IMR-90 (cell line): ENCODE measurements at regions not wholly inside any gene's neighbourhood (a gene's known extent, or its start where the extent isn't known, plus 50 kb on each side); places are given as distances from the start of the nearest gene placed in this dataset.

Experiments used
- ATAC-seq: fragments of 200-7000 bp; cut with Tn5 transposase; 2 replicates; pipeline ENCODE4 v1.9.1; 2020; ENCODE audit warnings: low read depth, mild to moderate bottlenecking, moderate library complexity
- BruUV-seq: library from RNA; stranded (reverse); fragments of 400-500 nt; replicated peaks from 2 replicates; lab custom pipeline; 2021; lab: Mats Ljungman, UMichigan
- CTCF ChIA-PET: fragments of 300-600 bp; formaldehyde crosslinking; extraction: SDS; loops from one replicate; lab custom pipeline; 2021; ENCODE audit warnings: antibody characterized with exemption; lab: Yijun Ruan, JAX
- POLR2A ChIA-PET: fragments of 300-600 bp; sonication (Branson Sonifier 250); formaldehyde crosslinking; loops from one replicate; lab custom pipeline; 2022; ENCODE audit warnings: antibody characterized with exemption; ENCODE audit not compliant: unreplicated experiment; lab: Charles Lee
- DNase-seq: peaks from one replicate; pipeline ENCODE4 v3.0.0; 2013
- H2AFZ ChIP-seq: replicated peaks from 2 replicates; pipeline ENCODE3; 2013; ENCODE audit warnings: low read length, mild to moderate bottlenecking; ENCODE audit not compliant: poor library complexity
- H2AK5ac ChIP-seq: 2 replicates; pipeline ENCODE4 v1.6.1; 2013; ENCODE audit warnings: low read depth, low read length, inconsistent platforms
- H2AK9ac ChIP-seq: replicated peaks from 2 replicates; pipeline ENCODE3; 2013; ENCODE audit warnings: mild to moderate bottlenecking, low read depth, low read length, moderate library complexity; ENCODE audit not compliant: poor library complexity
- H2BK120ac ChIP-seq: 2 replicates; pipeline ENCODE4 v1.6.1; 2013; ENCODE audit warnings: low read depth, low read length, inconsistent platforms
- H2BK15ac ChIP-seq: 3 replicates; pipeline ENCODE4 v1.6.1; 2013; ENCODE audit warnings: low read depth, low read length, inconsistent platforms
- H2BK20ac ChIP-seq: 2 replicates; pipeline ENCODE4 v1.6.1; 2013; ENCODE audit warnings: low read depth, mild to moderate bottlenecking, inconsistent platforms, low read length, moderate library complexity
- H2BK5ac ChIP-seq: 2 replicates; pipeline ENCODE4 v1.6.1; 2013; ENCODE audit warnings: mild to moderate bottlenecking, low read depth, low read length, inconsistent platforms; ENCODE audit not compliant: poor library complexity, severe bottlenecking
- H3K14ac ChIP-seq: replicated peaks from 2 replicates; pipeline ENCODE4 v1.6.1; 2013; ENCODE audit warnings: low read depth, low read length, inconsistent platforms
- H3K18ac ChIP-seq: 2 replicates; pipeline ENCODE4 v1.6.1; 2013; ENCODE audit warnings: low read depth, low read length, control low read depth
- H3K23ac ChIP-seq: 2 replicates; pipeline ENCODE4 v1.6.1; 2013; ENCODE audit warnings: low read depth, low read length, inconsistent platforms
- H3K27ac ChIP-seq: 2 replicates; pipeline ENCODE4 v1.5.1; 2013; ENCODE audit warnings: mild to moderate bottlenecking, control low read depth, low read length; ENCODE audit not compliant: insufficient read depth
- H3K27me3 ChIP-seq: 2 replicates; pipeline ENCODE4 v1.6.1; 2013; ENCODE audit warnings: low read length; ENCODE audit not compliant: control insufficient read depth, insufficient read depth
- H3K36me3 ChIP-seq: 2 replicates; pipeline ENCODE4 v1.6.1; 2013; ENCODE audit warnings: low read length, mixed read lengths; ENCODE audit not compliant: control insufficient read depth, insufficient read depth
- H3K4ac ChIP-seq: 2 replicates; pipeline ENCODE4 v1.6.1; 2013; ENCODE audit warnings: low read depth, low read length, inconsistent platforms
- H3K4me1 ChIP-seq: 2 replicates; pipeline ENCODE4 v1.6.1; 2013; ENCODE audit warnings: low read length, mixed read lengths; ENCODE audit not compliant: control insufficient read depth, insufficient read depth
- H3K4me2 ChIP-seq: 2 replicates; pipeline ENCODE4 v1.6.1; 2013; ENCODE audit warnings: low read depth, mild to moderate bottlenecking, control low read depth, low read length, moderate library complexity
- H3K4me3 ChIP-seq: 2 replicates; pipeline ENCODE4 v1.5.1; 2013; ENCODE audit warnings: low read depth, mild to moderate bottlenecking, control low read depth, low read length, moderate library complexity; ENCODE audit not compliant: insufficient read depth
- H3K56ac ChIP-seq: 2 replicates; pipeline ENCODE4 v1.6.1; 2013; ENCODE audit warnings: low read length, inconsistent platforms; ENCODE audit not compliant: insufficient read depth; ENCODE audit errors: extremely low read depth
- H3K79me1 ChIP-seq, 2 experiments: 2 replicates each; pipeline ENCODE4 v1.6.1; 2013; ENCODE audit warnings: low read length in 2 of 2, inconsistent platforms in 1 of 2, low read depth in 1 of 2
- H3K9ac ChIP-seq: 2 replicates; pipeline ENCODE4 v1.6.1; 2013; ENCODE audit warnings: low read depth, low read length, control low read depth
- H3K9me1 ChIP-seq: 2 replicates; pipeline ENCODE4 v1.6.1; 2013; ENCODE audit warnings: low read length, inconsistent platforms; ENCODE audit not compliant: insufficient read depth
- H3K9me3 ChIP-seq: 2 replicates; pipeline ENCODE4 v1.6.1; 2013; ENCODE audit warnings: low read length; ENCODE audit not compliant: control insufficient read depth, insufficient read depth
- H4K20me1 ChIP-seq: 2 replicates; pipeline ENCODE4 v1.6.1; 2013; ENCODE audit warnings: low read length, inconsistent platforms; ENCODE audit not compliant: insufficient read depth
- H4K5ac ChIP-seq: 2 replicates; pipeline ENCODE4 v1.6.1; 2013; ENCODE audit warnings: mild to moderate bottlenecking, low read depth, low read length, control low read depth
- H4K8ac ChIP-seq, 2 experiments: 2 replicates each; pipeline ENCODE4 v1.6.1; 2013; ENCODE audit warnings: low read depth in 2 of 2, low read length in 2 of 2, control low read depth in 1 of 2, inconsistent platforms in 1 of 2
- H4K91ac ChIP-seq: 2 replicates; pipeline ENCODE4 v1.6.1; 2013; ENCODE audit warnings: low read depth, low read length, inconsistent platforms; ENCODE audit not compliant: insufficient read depth
- CHD1 ChIP-seq: IDR thresholded peaks from 2 replicates; pipeline ENCODE4 v1.6.1; 2012; ENCODE audit warnings: low read depth, low read length, improper control_type of control experiment
- RAD21 ChIP-seq: IDR thresholded peaks from 2 replicates; pipeline ENCODE4 v1.6.1; 2012; ENCODE audit warnings: low read length, improper control_type of control experiment
- RCOR1 ChIP-seq: IDR thresholded peaks from 2 replicates; pipeline ENCODE4 v1.6.1; 2012; ENCODE audit warnings: mild to moderate bottlenecking, low read length, improper control_type of control experiment; ENCODE audit not compliant: insufficient replicate concordance
- SMC3 ChIP-seq: fragments of 150-350 bp; IDR thresholded peaks from 2 replicates; pipeline ENCODE4 v1.6.1; 2016; ENCODE audit warnings: low read depth, mild to moderate bottlenecking, antibody characterized with exemption, low read length, moderate library complexity
- WGBS, 2 experiments: methylation state at CpG; one replicate each; pipeline versions ENCODE4 v1.1.5 to v1.1.7; 2013; ENCODE audit warnings: missing lambda C conversion rate in 2 of 2; ENCODE audit not compliant: insufficient read length in 1 of 2; ENCODE audit errors: extremely low coverage in 2 of 2; 5-methylcytosine and 5-hydroxymethylcytosine counted together
- dilution Hi-C: fragments of 300-500 bp; cut with HindIII; formaldehyde crosslinking; loops from one replicate; pipeline ENCODE4 v1.14.3; 2018; ENCODE audit warnings: low sequenced_read_pairs; ENCODE audit not compliant: unreplicated experiment
- in situ Hi-C: fragments of 300-500 bp; cut with MboI; formaldehyde crosslinking; loops from 3 replicates; pipeline ENCODE4 v1.14.3; 2019; ENCODE audit warnings: low sequenced_read_pairs, inconsistent platforms, mixed read lengths
- intact Hi-C: fragments of 100-400 bp; cut with micrococcal nuclease; formaldehyde crosslinking; loops from 2 replicates; pipeline ENCODE4 v1.10.0; 2022

GRCh38 chr4:91681544-91681943, 622.2 kb upstream of the GRID2 start:
- POLR2A ChIA-PET: no interaction called here

More at GRCh38 chr4:91681544-91681943, 622.2 kb upstream of the GRID2 start:
- DNase-seq: no peak
- H2BK120ac ChIP-seq: no peak overlapping the region
- TF ChIP-seq CHD1 (no peak), RCOR1 (no peak), SMC3 (no peak), RAD21 (no peak)
- H3K9me1 ChIP-seq: no peaks in the 10 kb centered on the region
- intact Hi-C loops: no loop called here
- H3K4me1 ChIP-seq: no peaks in the 10 kb centered on the region
- H3K4me2 ChIP-seq: no peak overlapping the region
- WGBS, 2 experiments: no CpG with 5 or more reads among the region's 1 CpG
- H3K9ac ChIP-seq: no peak overlapping the region
- H2AK5ac ChIP-seq: no peak overlapping the region
- H4K20me1 ChIP-seq: no peaks in the 10 kb centered on the region
- H3K4me3 ChIP-seq: no peak overlapping the region
- H3K9me3 ChIP-seq: peaks cover 2% of the 10 kb centered on the region
- dilution Hi-C loops: no loop called here
- no peaks in the 10 kb centered on the region for H3K27me3 ChIP-seq
- no peak overlapping the region for H3K27ac ChIP-seq
- H2BK20ac ChIP-seq: no peak overlapping the region
- BruUV-seq: no TSS peak
- no peak overlapping the region for H3K4ac ChIP-seq
- no peak overlapping the region for H4K91ac ChIP-seq
- H3K79me1 ChIP-seq: no peaks in the 10 kb centered on the region
- H2BK5ac ChIP-seq: no peak overlapping the region
- H3K56ac ChIP-seq: no peak overlapping the region
- CTCF ChIA-PET: no interaction called here
- no peak overlapping the region for H3K18ac ChIP-seq
- H3K14ac ChIP-seq: no peak overlapping the region
- in situ Hi-C loops: no loop called here
- H4K8ac ChIP-seq: no peak overlapping the region
- no peak for ATAC-seq
- no peak overlapping the region for H3K23ac ChIP-seq
- H2BK15ac ChIP-seq: no peak overlapping the region
- H3K36me3 ChIP-seq: no peaks in the 10 kb centered on the region
- no peak overlapping the region for H4K5ac ChIP-seq
- H2AK9ac ChIP-seq: no peak overlapping the region
- no peak overlapping the region for H2AFZ ChIP-seq
